HG03159 (cell line): ENCODE measurements at regions not wholly inside any gene's neighbourhood (a gene's known extent, or its start where the extent isn't known, plus 50 kb on each side); places are given as distances from the start of the nearest gene placed in this dataset.
"Not testable (repeated sequence)": the region's sequence is repeated elsewhere in the genome, so short reads cannot be mapped to it uniquely, and the experiment has no call there.

ENCODE experiments used
- ATAC-seq: cut with Tn5 transposase; IDR thresholded peaks from one replicate; pipeline ENCODE4 v1.9.1; 2021; ENCODE audit warnings: mild to moderate bottlenecking, moderate library complexity; ENCODE audit not compliant: unreplicated experiment

DNA sequence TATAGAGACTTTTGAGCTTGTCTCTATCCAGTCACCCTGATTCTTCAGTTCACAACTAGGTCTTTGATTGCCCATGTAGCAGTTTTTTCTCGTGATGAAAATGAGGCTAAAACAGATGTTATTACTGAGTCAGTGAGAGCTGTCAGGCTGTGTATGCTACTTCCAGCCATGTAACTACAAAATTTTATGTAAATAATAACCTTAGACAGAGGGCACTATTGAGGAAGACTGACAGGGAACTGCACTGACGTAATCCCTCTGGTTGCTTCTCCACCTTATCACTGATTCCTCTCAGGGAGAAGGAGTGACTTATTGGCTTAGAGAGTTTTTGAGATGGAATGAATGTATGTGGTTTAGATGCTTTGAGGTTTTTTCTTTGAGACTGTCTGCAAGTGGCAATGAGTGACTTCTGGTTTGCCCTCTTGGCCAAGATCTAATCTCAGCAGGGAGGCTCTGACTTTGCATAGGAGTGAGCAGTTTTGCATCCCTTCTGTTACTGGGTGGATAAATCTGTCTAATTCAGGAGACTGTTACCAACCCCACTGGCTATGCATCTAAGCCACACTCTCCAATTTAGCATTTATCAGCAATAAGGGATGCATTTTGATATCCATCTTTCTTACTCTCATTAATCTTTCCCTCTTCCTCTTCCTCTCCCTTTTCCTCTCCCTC is 555.2 kb upstream of the FANCL start:
- ATAC-seq, result no peak

DNA sequence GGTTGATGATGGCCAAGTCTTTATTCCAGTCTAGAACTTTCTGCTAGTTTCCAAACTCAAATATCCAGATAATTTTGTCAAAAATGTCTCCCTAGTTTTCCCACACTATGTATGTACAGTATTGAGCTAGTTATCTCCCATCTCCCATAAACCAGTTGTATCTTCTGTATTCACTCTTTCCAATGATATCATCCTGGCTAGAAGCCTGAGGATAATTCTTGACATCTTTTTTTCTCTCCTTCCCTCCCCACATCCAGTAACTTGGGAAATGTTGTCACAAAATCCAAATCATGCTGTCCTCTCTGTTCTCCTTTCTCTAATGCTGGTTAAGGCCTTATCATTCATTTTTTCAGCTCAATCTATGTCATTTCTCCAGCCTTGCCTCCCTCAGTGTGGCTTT is 553.8 kb upstream of the FANCL start:
- no peak for ATAC-seq

DNA sequence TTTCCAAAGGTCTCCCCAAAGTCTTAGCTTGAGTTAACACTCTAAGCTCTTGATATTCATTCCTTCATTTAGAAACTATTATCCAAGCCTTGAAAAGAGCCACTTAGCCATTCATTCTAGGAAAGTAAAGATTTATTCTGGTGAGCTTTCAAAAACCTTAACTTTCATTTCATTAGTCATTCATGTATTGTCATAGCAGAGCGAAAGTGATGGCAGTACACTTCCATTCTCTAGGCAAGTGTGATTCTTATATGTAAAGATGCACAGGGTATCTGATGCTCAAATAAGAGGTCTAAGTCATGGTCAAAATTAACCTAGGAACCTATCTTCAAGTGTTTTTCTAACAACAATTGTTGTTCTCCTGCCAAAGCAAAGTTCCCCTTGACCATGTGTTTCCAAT is 553.0 kb upstream of the FANCL start:
- ATAC-seq, result no peak

DNA sequence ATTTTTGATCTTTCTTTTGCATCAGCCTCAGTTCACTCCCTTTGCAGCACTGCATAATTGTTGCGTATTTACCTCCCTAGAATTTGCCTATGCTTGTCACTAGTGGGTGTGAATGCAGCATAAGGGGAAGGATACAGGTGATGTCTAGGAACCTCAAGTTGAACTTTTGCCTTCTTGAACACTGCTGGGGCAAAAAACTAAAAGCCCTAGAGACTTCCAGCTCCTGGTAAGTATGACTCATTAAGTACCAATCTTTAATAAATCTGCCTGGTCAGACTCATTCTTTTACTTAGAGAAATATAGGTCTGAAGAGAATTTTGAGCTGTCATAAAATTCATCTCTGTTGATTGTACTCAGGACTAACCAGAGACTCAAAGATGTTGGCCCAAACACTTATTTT is 547.3 kb upstream of the FANCL start:
- ATAC-seq, result no peak

DNA sequence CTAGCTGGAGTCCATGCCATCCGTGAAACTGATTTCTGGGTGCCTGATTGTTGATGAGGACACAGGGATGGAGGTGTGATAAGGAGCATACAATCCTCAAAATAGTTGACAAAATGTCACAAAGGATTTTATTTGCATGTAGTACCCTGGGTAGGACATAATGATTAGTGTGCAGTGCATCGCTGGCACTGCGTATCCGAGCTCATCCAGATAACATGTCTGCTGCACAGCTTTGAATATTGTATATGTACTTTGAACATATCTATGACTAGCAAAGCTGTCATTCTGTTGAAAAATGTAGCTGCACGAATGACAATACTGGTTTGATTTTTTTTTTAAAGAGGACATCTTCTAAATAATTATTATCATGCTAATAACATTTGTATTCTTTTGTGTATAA is 529.7 kb upstream of the FANCL start:
- ATAC-seq, result no peak

DNA sequence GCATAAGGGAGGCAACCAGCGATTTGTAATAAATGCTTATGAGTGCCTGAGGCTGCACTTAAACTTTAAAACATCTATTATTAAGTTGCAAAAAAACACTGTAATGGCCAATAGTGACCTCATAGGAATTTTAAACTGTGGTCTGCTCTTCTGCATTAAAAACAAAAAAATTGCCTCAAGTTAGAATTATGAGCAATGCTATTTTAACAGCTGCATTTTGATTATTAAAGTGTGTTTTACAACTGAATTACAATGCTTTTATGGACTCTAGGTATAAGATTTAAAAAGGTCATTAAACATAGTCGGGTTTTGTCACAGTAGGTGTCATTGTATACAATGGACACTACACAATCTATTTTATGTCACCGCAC is 528.7 kb upstream of the FANCL start:
- no peak for ATAC-seq

DNA sequence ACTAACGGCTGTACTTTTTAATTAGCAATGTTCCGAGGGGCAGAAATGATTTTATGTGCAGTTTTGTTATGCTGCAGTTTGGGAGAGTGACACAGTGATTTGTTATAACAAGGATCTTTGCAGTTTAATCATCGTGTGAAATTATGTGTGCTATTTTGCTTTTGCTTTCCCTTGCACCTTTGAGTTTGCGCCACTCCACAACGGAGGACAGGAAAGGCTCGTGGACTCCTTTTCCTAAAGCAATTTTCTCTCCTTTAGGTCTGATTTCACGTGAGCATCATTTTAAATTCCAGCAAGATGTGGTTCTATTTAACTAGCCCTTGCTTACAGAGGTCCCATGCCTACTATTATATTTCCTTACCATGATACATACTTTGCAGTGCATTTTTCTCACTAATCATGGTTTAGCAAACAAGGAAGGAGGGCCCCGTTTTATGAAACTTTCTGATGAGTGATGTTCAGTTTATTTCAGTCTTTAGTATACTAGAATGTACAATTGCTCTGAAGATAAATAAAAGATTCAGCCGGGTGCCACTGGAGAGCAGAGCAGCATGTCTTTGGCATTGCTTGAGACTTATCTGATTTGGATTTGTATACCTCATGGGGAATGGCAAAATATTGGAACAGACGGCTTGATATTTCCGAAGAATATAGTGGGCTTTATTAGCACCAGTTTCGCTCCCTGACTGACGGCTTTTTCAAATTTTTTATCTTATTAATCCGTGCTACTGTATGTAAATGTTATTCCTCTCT is 528.2 kb upstream of the FANCL start:
- ATAC-seq, result no peak

DNA sequence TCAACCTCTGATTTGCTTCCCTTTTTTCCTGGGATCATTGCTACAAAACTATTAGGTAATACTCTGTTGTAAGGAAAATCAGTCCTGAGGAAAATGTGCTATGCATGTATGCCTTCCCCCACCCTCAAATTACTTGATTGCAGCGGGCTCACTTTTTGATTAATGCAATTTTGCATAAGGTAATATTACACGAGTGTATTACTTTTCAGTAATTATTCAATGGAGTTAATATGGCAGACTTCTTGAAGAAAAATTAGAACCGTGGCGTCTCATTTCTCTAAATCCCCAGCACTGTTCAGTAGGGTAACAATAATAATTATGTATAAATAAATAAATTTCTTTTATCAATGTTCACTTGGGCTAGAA is 527.6 kb upstream of the FANCL start:
- no peak for ATAC-seq

DNA sequence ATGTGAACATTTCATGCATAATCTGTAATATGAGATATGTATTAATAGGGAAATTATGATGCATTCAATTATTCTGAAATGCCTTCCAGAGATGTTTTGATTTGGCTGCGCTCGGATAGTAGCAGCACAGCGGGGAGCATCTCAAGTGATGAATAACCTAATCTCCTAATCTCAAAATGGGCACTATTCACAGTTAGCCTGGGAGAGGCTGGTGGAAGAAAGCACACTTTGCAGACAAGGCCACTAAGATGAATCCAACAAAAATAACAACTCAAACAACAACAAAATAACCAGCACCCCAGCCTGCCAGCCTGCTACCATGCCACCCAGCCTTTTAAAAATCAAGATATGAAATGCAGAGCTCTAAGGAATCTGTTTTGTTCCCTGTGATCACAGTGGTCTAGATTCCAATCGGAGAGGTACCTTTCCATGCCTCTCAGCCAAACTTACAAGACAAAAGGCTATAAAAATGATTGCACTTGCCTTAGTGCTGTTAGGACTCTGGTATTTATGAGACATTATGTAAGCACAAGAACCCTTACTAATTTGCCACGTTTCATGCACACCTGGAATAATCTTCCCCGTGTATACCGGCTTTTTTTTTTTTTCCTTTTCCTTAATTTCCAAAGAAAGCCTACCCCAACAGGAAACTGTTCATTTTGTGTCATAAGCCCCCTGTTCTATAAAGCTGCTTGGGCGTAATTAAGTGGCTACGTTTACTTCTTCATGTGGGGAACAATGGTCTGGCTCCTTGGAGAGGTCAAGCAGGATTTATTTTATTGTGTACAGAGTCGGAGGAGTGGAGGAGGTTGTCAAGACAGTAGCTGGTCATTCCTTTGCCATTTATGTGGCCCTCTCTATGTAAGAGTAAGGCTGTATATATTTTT is 526.9 kb upstream of the FANCL start:
- no peak for ATAC-seq

DNA sequence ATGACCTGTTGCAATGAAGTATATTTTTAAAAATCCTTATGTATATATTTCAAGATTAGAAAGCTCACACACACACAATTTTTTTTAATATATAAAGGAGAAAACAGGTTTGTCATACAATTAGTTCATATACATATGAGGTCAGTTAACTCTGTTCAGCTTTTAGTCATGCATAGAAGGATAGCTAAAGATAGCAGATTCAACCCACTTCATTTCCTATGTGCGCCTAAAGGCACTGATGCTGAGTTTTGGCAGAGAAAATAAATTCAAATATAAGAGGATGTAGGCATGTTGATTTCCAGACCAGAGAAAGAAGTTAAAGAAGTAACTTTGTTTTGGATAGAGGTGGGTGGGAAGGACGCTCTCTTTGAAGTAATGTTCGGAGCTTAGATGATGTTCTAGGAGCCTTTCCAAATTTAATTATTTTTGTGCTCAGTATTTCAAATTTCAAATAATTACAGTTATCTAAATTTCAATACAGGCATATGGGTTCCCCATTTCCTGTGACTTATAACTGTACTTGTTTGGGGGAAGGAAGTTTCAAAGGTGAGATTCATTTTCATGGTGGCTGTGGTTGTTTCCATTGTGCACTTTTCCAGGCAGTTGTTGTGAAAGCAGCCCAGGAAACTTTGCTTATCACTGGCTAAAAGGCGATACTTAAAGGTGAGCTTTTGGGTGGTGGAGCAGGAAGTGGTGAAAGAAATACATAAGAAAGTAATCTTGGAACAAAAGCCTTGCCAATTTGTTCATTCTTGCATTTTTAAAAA is 523.4 kb upstream of the FANCL start:
- peak; percentile 40 for ATAC-seq

DNA sequence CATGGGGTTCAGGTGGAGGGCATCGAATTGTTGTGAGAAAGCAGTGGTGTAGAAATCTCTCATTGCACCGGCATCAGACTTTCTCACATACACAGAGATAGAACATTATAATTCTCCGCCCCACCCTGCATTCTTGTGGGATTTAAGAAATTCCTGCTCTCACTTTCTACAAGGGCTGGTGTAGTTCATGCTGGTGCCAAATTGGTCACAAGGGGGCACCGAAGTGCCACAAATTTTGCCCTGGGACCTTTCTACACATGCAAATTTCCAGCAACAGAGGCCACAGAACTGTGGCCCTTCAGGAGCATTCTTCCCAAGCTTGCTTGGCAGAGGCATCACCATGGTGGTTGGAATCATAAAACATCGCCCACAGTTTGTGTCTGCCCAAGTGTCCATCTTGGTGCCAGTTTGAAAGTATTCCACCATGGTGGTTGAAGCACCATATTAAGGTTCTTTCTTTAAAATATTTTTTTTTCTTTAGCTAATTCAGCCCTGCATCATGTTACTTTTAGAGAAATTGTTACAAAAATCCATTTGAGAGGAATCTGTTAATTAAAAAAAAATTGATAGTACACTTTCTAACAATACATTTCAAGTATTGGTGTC is 521.2 kb upstream of the FANCL start:
- ATAC-seq, result peak; percentile 80

DNA sequence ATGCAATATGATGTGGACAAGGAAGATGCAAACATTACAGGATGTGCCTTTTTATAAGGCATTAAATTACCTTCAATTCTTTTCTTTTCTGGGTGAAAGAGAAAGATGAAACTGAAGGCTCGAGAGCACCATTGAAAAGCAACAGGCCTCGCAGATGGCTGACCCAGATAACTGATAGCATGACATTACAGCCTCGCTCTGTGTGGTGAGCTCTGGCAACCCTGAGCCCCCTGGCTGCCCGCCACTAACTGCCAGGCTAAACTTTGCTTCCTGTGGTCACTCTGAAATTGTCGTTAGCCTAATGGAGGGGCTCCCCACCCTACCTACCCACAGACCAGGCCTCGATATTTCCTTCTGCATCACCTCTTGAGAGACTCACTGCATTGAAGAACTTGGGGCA is 516.8 kb upstream of the FANCL start:
- ATAC-seq, result no peak

DNA sequence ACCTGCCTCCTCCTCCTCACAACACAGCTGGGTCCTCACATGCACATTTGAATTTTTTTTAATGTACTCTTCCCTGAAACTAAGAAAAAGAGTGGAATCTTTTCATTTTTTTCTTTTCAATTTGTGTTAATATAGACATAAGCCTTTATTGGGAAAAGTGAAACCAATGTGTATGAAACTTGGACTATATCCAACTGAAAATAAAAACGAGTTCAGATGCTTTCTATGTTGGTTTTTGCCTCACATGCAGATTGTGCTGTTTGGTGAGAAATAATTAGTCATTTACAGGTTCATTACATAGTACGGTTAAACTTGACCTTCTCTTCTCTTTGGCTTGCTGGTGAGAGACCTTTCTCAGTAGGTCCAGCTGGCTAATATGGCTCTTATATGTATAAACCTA is 515.2 kb upstream of the FANCL start:
- ATAC-seq, result no peak

DNA sequence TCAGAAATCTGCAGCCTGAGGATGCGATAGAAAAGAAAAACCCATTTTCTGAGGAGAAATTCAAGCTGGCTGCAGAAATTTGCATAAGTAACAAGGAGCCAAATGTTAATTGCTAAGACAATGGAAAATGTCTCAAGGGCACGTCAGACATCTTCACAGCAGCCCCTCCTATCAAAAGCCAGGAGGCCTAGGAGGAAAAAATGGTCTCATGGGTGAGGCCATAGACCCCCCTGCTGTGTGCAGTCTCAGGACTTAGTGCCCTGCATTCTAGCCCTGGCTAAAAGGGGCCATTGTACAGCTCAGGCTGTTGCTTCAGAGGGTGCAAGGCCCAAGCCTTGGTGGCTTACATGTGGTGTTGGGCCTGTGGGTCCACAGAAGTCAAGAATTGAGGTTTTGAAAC is 511.4 kb upstream of the FANCL start:
- not testable (repeated sequence) for ATAC-seq

DNA sequence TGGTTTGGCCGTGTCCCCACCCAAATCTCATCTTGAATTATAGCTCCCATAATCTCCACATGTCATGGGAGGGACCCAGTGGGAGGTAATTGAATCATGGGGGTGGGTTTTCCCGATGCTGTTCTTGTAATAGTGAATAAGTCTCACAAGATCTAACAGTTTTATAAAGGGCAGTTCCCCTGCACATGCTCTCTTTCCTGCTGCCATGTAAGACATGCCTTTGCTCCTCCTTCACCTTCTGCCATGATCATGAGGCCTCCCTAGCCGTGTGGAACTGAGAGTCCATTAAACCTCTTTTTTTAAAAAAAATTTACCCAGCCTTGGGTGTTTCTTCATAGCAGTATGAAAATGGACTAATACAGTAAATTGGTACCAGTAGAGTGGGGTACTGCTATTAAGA is 510.6 kb upstream of the FANCL start:
- ATAC-seq, result not testable (repeated sequence)

DNA sequence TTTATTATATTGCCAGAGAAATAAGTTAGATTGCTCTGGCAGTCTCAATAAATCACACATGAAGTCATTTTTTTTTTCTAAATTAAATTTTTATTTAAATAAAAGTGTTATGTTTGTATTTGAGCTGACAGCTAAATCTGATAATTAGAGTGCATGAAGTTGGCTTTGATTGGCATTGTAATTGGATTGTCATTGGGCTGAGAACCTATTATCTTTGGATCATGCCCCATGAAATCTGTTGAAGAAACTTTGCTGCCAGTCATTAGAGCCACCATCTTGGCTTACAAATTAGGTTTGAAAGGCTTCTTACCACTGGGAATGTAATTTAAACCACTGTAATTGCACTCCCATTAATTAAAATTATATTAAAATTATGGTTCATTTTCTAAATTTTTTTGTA is 507.9 kb upstream of the FANCL start:
- no peak for ATAC-seq

DNA sequence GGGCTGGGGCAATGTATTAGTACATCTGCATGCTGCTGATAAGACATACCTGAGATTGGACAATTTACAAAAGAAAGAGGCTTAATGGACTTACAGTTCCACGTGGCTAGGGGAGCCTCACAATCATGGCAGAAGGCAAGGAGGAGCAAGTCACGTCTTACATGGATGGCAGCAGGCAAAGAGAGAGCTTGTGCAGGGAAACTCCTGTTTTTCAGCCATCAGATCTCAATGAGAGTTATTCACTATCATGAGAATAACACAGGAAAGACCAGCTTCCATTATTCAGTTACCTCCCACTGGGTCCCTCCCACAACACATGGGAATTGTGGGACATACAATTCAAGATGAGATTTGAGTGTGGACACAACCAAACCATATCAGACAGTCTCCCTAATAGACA is 504.2 kb upstream of the FANCL start:
- not testable (repeated sequence) for ATAC-seq

DNA sequence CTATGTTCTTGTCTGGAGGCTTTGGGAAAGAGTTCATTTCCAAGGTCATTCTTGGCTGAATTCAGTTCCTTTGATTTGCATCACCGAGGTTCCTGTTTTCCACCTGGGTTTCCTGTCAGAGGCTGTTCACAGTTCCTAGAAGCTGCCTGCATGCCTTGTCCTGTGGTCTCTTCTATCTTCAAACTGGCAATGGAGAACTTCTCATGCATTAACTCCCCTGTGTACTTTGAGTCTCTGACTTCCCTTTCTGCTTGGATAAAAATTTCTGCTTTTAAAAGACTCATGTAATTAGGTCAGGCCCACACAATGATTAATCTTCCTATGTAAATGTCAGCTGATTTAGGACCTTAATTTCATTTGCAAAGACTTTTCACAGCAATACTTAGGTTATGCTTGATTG is 499.3 kb upstream of the FANCL start:
- no peak for ATAC-seq

DNA sequence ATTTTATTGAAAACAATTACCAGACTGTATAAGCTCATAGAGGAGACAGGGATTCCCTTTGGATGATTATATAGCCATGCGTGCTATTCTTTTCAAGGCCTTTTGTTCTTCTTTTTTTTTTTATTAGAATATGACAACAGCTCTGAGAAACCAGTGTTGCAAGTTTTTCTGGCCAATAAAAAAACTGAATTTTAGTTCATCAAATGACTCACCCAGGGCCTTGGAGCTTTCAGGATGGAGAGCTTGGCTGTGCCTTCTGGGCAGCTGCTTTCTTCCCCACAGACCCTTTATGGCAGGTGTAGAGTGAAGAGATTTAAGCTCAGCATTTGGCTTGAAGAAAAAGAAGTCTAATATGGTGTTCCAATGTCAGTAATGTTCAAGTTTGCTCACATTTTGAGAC is 497.9 kb upstream of the FANCL start:
- ATAC-seq, result no peak

DNA sequence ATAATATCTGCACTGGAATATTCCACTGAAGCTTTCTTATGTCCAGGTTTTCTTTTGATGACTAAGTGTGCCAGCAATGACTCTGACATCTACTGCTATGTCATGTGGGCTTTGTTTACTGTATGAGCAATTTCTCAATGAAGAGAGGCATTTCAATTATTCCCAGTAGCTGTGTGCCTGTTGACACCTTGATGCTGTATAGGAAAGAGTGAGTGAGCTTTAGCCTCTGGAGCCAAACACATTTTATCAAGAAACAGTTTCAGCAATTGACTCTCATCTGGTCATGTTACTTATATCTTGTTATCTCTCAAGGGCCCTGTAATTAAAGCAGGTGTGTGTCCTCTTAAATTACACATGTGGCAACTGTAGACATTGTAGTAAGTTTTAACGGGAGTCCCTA is 493.2 kb upstream of the FANCL start:
- no peak for ATAC-seq

DNA sequence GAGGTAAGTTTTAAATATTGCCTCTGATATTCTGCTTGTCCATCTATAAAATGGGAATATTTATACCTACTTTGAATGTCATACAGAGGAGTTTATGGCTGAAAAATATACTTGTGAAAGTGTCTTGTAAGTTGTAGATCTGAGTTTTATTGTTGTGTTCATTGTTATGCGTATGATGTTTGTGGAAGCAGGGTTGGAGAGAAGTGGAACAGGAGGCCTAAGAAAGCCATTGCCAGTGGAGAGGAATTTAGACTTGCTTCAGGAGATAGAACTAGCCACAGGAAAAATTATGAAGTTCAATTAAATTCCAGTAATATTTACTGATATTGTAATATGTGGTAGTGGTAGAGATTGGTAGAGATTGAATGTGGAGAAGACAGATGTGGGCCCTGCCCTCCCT is 491.9 kb upstream of the FANCL start:
- no peak for ATAC-seq
